WTC11 (cell line): ENCODE measurements at regions not wholly inside any gene's neighbourhood (a gene's known extent, or its start where the extent isn't known, plus 50 kb on each side); places are given as distances from the start of the nearest gene placed in this dataset.

Experiments
- ATAC-seq: fragments of 200-7000 bp; cut with Tn5 transposase; 2 replicates; pipeline ENCODE4 v1.10.0; 2021; ENCODE audit warnings: mild to moderate bottlenecking, moderate library complexity
- CTCF ChIA-PET: fragments of 300-600 bp; sonication (Branson Sonifier 250); formaldehyde crosslinking; loops from one replicate; lab custom pipeline; 2021; ENCODE audit warnings: antibody characterized with exemption; lab: Charles Lee
- POLR2A ChIA-PET: fragments of 350-600 bp; sonication (Branson Sonifier 250); formaldehyde crosslinking; loops from one replicate; lab custom pipeline; 2021; ENCODE audit warnings: antibody characterized with exemption; lab: Charles Lee
- DNase-seq: peaks from one replicate; pipeline ENCODE4 v3.0.0; 2021; ENCODE audit warnings: low spot score
- H3K27ac Mint-ChIP-seq: 2 replicates; pipeline ENCODE4 v1.8.0; 2021; ENCODE audit warnings: mixed read lengths
- H3K27me3 Mint-ChIP-seq: 2 replicates; pipeline ENCODE4 v1.8.0; 2021; ENCODE audit warnings: low read depth, mild to moderate bottlenecking, moderate library complexity, mixed read lengths
- H3K36me3 Mint-ChIP-seq: 2 replicates; pipeline ENCODE4 v1.8.0; 2021; ENCODE audit warnings: mixed read lengths
- H3K4me1 Mint-ChIP-seq: 2 replicates; pipeline ENCODE4 v1.8.0; 2022; ENCODE audit warnings: mixed read lengths
- H3K4me3 Mint-ChIP-seq: 2 replicates; pipeline ENCODE4 v1.8.0; 2021; ENCODE audit warnings: mild to moderate bottlenecking, moderate library complexity, mixed read lengths
- H3K9me3 Mint-ChIP-seq: 2 replicates; pipeline ENCODE4 v1.8.0; 2021; ENCODE audit warnings: mixed read lengths
- CREM ChIP-seq: sonication (generic); formaldehyde crosslinking; IDR thresholded peaks from 2 replicates; pipeline ENCODE4 v1.8.1; 2022; ENCODE audit warnings: mild to moderate bottlenecking, missing genetic modification reagents, moderate library complexity
- ELF4 ChIP-seq: sonication (generic); formaldehyde crosslinking; IDR thresholded peaks from 2 replicates; pipeline ENCODE4 v1.8.1; 2022; ENCODE audit warnings: low read depth, mild to moderate bottlenecking, moderate library complexity, missing genetic modification reagents
- FOXJ3 ChIP-seq: sonication (generic); formaldehyde crosslinking; IDR thresholded peaks from 2 replicates; pipeline ENCODE4 v1.9.0; 2021; ENCODE audit warnings: missing genetic modification reagents, mild to moderate bottlenecking, borderline replicate concordance
- FOXP1 ChIP-seq: sonication (generic); formaldehyde crosslinking; IDR thresholded peaks from 2 replicates; pipeline ENCODE4 v1.8.0; 2022; ENCODE audit warnings: missing genetic modification reagents, mild to moderate bottlenecking, moderate library complexity, borderline replicate concordance
- GABPB1 ChIP-seq: sonication (generic); formaldehyde crosslinking; IDR thresholded peaks from 2 replicates; pipeline ENCODE4 v1.8.1; 2023; ENCODE audit warnings: mild to moderate bottlenecking, missing genetic modification reagents
- GRHL2 ChIP-seq: fragments of 250-450 bp; sonication (Bioruptor Pico); IDR thresholded peaks from 2 replicates; pipeline ENCODE4 v1.8.0; 2022; ENCODE audit warnings: mild to moderate bottlenecking, moderate library complexity; ENCODE audit not compliant: insufficient replicate concordance, severe bottlenecking
- IRF2 ChIP-seq: sonication (generic); formaldehyde crosslinking; IDR thresholded peaks from 2 replicates; pipeline ENCODE4 v1.8.0; 2022; ENCODE audit warnings: low read depth, missing genetic modification reagents, borderline replicate concordance
- JAZF1 ChIP-seq: fragments of 250-450 bp; sonication (Bioruptor Pico); IDR thresholded peaks from 2 replicates; pipeline ENCODE4 v1.9.0; 2021; ENCODE audit warnings: moderate library complexity, mild to moderate bottlenecking, inconsistent platforms
- JUN ChIP-seq: sonication (generic); formaldehyde crosslinking; IDR thresholded peaks from 2 replicates; pipeline ENCODE4 v1.8.0; 2023; ENCODE audit warnings: mild to moderate bottlenecking, missing genetic modification reagents
- KAT7 ChIP-seq: sonication (generic); formaldehyde crosslinking; IDR thresholded peaks from 2 replicates; pipeline ENCODE4 v1.8.1; 2023; ENCODE audit warnings: missing genetic modification reagents, mild to moderate bottlenecking, borderline replicate concordance
- MXD4 ChIP-seq: fragments of 250-450 bp; sonication (Bioruptor Pico); IDR thresholded peaks from 2 replicates; pipeline ENCODE4 v1.8.0; 2021; ENCODE audit warnings: mild to moderate bottlenecking, moderate library complexity, borderline replicate concordance
- MYBL2 ChIP-seq: sonication (generic); formaldehyde crosslinking; IDR thresholded peaks from 2 replicates; pipeline ENCODE4 v1.8.1; 2023; ENCODE audit warnings: mild to moderate bottlenecking, moderate library complexity, missing genetic modification reagents
- NR1H2 ChIP-seq: sonication (generic); formaldehyde crosslinking; IDR thresholded peaks from 2 replicates; pipeline ENCODE4 v1.9.0; 2021; ENCODE audit warnings: mild to moderate bottlenecking, moderate library complexity, missing genetic modification reagents
- NR3C1 ChIP-seq: sonication (generic); formaldehyde crosslinking; conservative IDR thresholded peaks from 2 replicates; pipeline ENCODE4 v1.8.1; 2023; ENCODE audit warnings: low read depth, mild to moderate bottlenecking, missing genetic modification reagents
- OVOL2 ChIP-seq: fragments of 250-450 bp; sonication (Bioruptor Pico); IDR thresholded peaks from 2 replicates; pipeline ENCODE4 v1.9.0; 2021; ENCODE audit warnings: mild to moderate bottlenecking, borderline replicate concordance
- RELA ChIP-seq: sonication (generic); formaldehyde crosslinking; IDR thresholded peaks from 2 replicates; pipeline ENCODE4 v1.8.1; 2022; ENCODE audit warnings: missing genetic modification reagents, mild to moderate bottlenecking, borderline replicate concordance
- SOX15 ChIP-seq: fragments of 250-450 bp; sonication (Bioruptor Pico); IDR thresholded peaks from 2 replicates; pipeline ENCODE4 v1.9.0; 2021; ENCODE audit warnings: mild to moderate bottlenecking
- TCF7 ChIP-seq: sonication (generic); formaldehyde crosslinking; IDR thresholded peaks from 2 replicates; pipeline ENCODE4 v1.8.0; 2022; ENCODE audit warnings: mild to moderate bottlenecking, low read depth, missing genetic modification reagents, moderate library complexity
- TP53 ChIP-seq: sonication (generic); formaldehyde crosslinking; IDR thresholded peaks from 2 replicates; pipeline ENCODE4 v1.8.1; 2023; ENCODE audit warnings: mild to moderate bottlenecking, missing genetic modification reagents
- ZNF121 ChIP-seq: sonication (generic); formaldehyde crosslinking; IDR thresholded peaks from 2 replicates; pipeline ENCODE4 v1.8.0; 2023; ENCODE audit warnings: missing genetic modification reagents
- TF ChIP-seq, protein P1 (sequence below): sonication (generic); formaldehyde crosslinking; IDR thresholded peaks from 2 replicates; pipeline ENCODE4 v1.8.0; 2023; ENCODE audit warnings: mild to moderate bottlenecking, missing genetic modification reagents
- TF ChIP-seq, protein P2 (sequence below): sonication (generic); formaldehyde crosslinking; IDR thresholded peaks from 2 replicates; pipeline ENCODE4 v1.8.0; 2023; ENCODE audit warnings: missing genetic modification reagents
- TF ChIP-seq, protein P3 (sequence below): sonication (generic); formaldehyde crosslinking; IDR thresholded peaks from 2 replicates; pipeline ENCODE4 v1.8.1; 2023; ENCODE audit warnings: mild to moderate bottlenecking, missing genetic modification reagents, moderate library complexity
- TF ChIP-seq, protein P4 (sequence below): sonication (generic); formaldehyde crosslinking; conservative IDR thresholded peaks from 2 replicates; pipeline ENCODE4 v1.8.1; 2022; ENCODE audit warnings: mild to moderate bottlenecking, missing genetic modification reagents
- TF ChIP-seq, protein P5 (sequence below): fragments of 250-450 bp; sonication (Bioruptor Pico); IDR thresholded peaks from 2 replicates; pipeline ENCODE4 v1.8.0; 2021; ENCODE audit warnings: mild to moderate bottlenecking
- TF ChIP-seq, protein P6 (sequence below): sonication (generic); formaldehyde crosslinking; IDR thresholded peaks from 2 replicates; pipeline ENCODE4 v1.8.1; 2022; ENCODE audit warnings: mild to moderate bottlenecking, moderate library complexity, missing genetic modification reagents

DNA sequence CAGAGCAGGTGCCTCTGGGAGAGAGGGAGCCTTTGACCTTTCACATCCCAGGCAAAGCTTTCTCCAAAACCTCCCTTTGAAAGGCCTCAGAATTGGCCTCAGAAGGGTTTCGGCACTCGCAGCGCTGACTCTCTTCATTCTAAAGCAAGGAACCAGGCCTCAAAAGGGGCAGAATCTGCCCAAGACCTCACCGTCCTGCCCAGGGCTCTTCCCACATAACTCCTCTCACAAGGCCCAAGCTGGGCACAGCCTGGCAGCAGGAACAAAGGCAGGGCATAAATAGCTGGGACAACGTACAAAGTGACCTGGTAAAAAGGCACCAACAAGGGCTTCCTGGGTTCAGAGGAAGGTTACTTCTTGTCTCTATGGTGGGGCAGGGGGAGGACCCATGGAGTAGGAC is 166.3 kb upstream of the FSTL4 start:
- H3K9me3 Mint-ChIP-seq = no peaks in the 10 kb centered on the region
- H3K27ac Mint-ChIP-seq = no peak overlapping the region
- no peak for ATAC-seq
- H3K4me3 Mint-ChIP-seq = no peak overlapping the region
- TF ChIP-seq RELA (CRISPR knock-in tag) (no peak), JUN (CRISPR knock-in tag) (no peak)
- TF ChIP-seq, all 79 proteins: peak for 0
- CTCF ChIA-PET = no interaction called here
- Mint-ChIP-seq H3K36me3 (no peaks in the 10 kb centered on the region), H3K27me3 (no peaks in the 10 kb centered on the region; the same call in 1 of the 2 replicates), H3K4me1 (no peaks in the 10 kb centered on the region)
- POLR2A ChIA-PET = no interaction called here
- no peak for DNase-seq

DNA sequence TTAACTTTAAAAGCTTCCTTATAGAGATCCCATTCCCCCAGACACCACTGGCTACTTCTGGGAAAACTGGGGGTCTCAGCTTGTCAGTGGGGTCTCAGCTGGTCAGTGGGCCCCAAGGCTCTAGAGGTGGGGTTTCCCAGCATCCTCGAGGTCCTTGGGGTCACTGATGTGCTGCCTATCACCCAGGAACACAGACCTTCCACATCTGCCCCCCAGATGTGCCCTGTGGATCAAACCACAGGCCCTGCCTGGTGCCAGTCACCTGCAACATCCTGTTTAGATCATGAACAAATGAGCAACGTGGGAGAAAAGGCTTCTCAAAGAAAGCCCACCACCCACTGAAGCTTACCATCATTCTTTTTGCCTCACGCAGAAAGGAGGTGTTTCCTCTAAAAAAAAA is 165.6 kb upstream of the FSTL4 start:
- no peaks in the 10 kb centered on the region for H3K27me3 Mint-ChIP-seq
- CTCF ChIA-PET = no interaction called here
- ATAC-seq (no peak), DNase-seq (no peak)
- H3K4me1 Mint-ChIP-seq = no peaks in the 10 kb centered on the region
- H3K36me3 Mint-ChIP-seq = no peaks in the 10 kb centered on the region
- H3K4me3 Mint-ChIP-seq = no peak overlapping the region
- POLR2A ChIA-PET = no interaction called here
- H3K9me3 Mint-ChIP-seq = no peaks in the 10 kb centered on the region
- TF ChIP-seq, protein P1, sequence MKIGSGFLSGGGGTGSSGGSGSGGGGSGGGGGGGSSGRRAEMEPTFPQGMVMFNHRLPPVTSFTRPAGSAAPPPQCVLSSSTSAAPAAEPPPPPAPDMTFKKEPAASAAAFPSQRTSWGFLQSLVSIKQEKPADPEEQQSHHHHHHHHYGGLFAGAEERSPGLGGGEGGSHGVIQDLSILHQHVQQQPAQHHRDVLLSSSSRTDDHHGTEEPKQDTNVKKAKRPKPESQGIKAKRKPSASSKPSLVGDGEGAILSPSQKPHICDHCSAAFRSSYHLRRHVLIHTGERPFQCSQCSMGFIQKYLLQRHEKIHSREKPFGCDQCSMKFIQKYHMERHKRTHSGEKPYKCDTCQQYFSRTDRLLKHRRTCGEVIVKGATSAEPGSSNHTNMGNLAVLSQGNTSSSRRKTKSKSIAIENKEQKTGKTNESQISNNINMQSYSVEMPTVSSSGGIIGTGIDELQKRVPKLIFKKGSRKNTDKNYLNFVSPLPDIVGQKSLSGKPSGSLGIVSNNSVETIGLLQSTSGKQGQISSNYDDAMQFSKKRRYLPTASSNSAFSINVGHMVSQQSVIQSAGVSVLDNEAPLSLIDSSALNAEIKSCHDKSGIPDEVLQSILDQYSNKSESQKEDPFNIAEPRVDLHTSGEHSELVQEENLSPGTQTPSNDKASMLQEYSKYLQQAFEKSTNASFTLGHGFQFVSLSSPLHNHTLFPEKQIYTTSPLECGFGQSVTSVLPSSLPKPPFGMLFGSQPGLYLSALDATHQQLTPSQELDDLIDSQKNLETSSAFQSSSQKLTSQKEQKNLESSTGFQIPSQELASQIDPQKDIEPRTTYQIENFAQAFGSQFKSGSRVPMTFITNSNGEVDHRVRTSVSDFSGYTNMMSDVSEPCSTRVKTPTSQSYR (CRISPR knock-in tag) = no peak
- TF ChIP-seq CREM = no peak
- no peak for TF ChIP-seq NR3C1 (CRISPR knock-in tag)
- no peak for TF ChIP-seq SOX15 (CRISPR knock-in tag)
- TF ChIP-seq, protein P2, sequence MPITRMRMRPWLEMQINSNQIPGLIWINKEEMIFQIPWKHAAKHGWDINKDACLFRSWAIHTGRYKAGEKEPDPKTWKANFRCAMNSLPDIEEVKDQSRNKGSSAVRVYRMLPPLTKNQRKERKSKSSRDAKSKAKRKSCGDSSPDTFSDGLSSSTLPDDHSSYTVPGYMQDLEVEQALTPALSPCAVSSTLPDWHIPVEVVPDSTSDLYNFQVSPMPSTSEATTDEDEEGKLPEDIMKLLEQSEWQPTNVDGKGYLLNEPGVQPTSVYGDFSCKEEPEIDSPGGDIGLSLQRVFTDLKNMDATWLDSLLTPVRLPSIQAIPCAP (CRISPR knock-in tag) = no peak
- TF ChIP-seq GABPB1 (CRISPR knock-in tag) = no peak
- TF ChIP-seq JAZF1 (CRISPR knock-in tag) = no peak
- TF ChIP-seq MYBL2 = no peak
- TF ChIP-seq IRF2 (CRISPR knock-in tag) = no peak
- TF ChIP-seq FOXJ3 (CRISPR knock-in tag) = no peak
- no peak overlapping the region for H3K27ac Mint-ChIP-seq

DNA sequence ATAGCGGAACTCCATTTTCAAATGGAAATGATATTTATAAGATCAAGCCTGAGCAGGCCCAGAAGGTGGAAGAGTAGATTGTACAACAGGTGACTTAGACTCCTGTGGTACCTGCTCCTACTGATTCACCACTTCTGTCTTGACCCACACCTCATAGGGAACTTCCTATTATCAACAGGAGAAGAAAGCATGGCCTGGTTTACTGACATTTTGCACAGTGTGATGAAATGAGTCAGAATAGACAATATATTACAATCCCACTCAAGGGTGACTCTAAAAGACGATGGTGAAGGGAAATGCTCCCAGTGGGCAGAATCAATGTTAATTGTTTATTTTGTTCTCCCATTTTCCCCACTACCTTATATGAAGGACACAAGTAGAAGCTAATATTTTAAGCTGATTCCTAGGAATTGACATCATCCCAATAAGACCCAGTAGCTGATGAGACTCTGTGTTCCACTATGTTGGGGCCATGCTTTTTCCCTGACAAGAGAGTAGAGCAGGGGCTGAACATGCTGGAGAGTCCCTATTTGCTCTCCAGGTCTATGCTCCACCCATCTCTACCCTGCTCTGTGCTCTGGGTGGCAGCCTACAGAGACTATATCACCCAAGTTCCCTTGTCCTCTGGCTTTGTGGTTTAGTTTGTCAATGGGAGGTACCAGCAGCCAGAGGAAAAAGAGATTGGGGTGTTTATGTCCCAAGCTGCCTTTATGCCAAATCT is 163.4 kb upstream of the FSTL4 start:
- no peak for ATAC-seq
- TF ChIP-seq MXD4 (CRISPR knock-in tag) (no peak), TCF7 (CRISPR knock-in tag) (no peak), ZNF121 (no peak), FOXP1 (no peak), OVOL2 (CRISPR knock-in tag) (no peak), RELA (CRISPR knock-in tag) (no peak), ELF4 (CRISPR knock-in tag) (no peak), TP53 (CRISPR knock-in tag) (no peak), KAT7 (CRISPR knock-in tag) (no peak), GRHL2 (CRISPR knock-in tag) (no peak), NR1H2 (no peak)
- TF ChIP-seq, protein P3, sequence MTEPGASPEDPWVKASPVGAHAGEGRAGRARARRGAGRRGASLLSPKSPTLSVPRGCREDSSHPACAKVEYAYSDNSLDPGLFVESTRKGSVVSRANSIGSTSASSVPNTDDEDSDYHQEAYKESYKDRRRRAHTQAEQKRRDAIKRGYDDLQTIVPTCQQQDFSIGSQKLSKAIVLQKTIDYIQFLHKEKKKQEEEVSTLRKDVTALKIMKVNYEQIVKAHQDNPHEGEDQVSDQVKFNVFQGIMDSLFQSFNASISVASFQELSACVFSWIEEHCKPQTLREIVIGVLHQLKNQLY (CRISPR knock-in tag) = no peak
- TF ChIP-seq, protein P4, sequence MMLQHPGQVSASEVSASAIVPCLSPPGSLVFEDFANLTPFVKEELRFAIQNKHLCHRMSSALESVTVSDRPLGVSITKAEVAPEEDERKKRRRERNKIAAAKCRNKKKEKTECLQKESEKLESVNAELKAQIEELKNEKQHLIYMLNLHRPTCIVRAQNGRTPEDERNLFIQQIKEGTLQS (CRISPR knock-in tag) = no peak
- TF ChIP-seq, protein P5, sequence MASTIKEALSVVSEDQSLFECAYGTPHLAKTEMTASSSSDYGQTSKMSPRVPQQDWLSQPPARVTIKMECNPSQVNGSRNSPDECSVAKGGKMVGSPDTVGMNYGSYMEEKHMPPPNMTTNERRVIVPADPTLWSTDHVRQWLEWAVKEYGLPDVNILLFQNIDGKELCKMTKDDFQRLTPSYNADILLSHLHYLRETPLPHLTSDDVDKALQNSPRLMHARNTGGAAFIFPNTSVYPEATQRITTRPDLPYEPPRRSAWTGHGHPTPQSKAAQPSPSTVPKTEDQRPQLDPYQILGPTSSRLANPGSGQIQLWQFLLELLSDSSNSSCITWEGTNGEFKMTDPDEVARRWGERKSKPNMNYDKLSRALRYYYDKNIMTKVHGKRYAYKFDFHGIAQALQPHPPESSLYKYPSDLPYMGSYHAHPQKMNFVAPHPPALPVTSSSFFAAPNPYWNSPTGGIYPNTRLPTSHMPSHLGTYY (CRISPR knock-in tag) = no peak
- TF ChIP-seq, protein P6, sequence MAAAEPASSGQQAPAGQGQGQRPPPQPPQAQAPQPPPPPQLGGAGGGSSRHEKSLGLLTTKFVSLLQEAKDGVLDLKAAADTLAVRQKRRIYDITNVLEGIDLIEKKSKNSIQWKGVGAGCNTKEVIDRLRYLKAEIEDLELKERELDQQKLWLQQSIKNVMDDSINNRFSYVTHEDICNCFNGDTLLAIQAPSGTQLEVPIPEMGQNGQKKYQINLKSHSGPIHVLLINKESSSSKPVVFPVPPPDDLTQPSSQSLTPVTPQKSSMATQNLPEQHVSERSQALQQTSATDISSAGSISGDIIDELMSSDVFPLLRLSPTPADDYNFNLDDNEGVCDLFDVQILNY (CRISPR knock-in tag) = no peak

More for the DNA sequence above, 163.4 kb upstream of the FSTL4 start:
- Mint-ChIP-seq H3K27me3 (peaks cover 11% of the 10 kb centered on the region), H3K27ac (no peak overlapping the region), H3K36me3 (0 out of 2 replicates have a peak, but pooled peaks cover 3% of the 10 kb centered on the region), H3K4me3 (no peak overlapping the region), H3K4me1 (no peaks in the 10 kb centered on the region), H3K9me3 (peaks cover 16% of the 10 kb centered on the region)
- POLR2A ChIA-PET = no interaction called here
- CTCF ChIA-PET = interaction anchor here (1.1 kb wide), 1 partner anchor 10 kb away, joined by 4 read pairs; no protein-coding TSS in a partner anchor
- no peak for DNase-seq
